ENCODE measurements at regions not wholly inside any gene's neighbourhood (a gene's known extent, or its start where the extent isn't known, plus 50 kb on each side); places are given as distances from the start of the nearest gene placed in this dataset.

- TF ChIP-seq CTCF (IDR thresholded peaks at IDR 0.05) (no peak), FOXJ3 (CRISPR knock-in tag; IDR thresholded peaks at IDR 0.05; ENCODE audit: borderline replicate concordance) (no peak), SP1 (CRISPR knock-in tag; conservative IDR thresholded peaks at IDR 0.05) (no peak), FOXK1 (CRISPR knock-in tag; IDR thresholded peaks at IDR 0.05) (no peak), IRF2 (CRISPR knock-in tag; IDR thresholded peaks at IDR 0.05; ENCODE audit: borderline replicate concordance, low read depth) (no peak), NFYB (CRISPR knock-in tag; conservative IDR thresholded peaks at IDR 0.05; ENCODE audit: low read depth) (no peak), ZNF232 (CRISPR knock-in tag; IDR thresholded peaks at IDR 0.05) (no peak), CREM (CRISPR knock-in tag; IDR thresholded peaks at IDR 0.05) (no peak), ETV6 (CRISPR knock-in tag; IDR thresholded peaks at IDR 0.05) (no peak)
- TF ChIP-seq, protein P1, sequence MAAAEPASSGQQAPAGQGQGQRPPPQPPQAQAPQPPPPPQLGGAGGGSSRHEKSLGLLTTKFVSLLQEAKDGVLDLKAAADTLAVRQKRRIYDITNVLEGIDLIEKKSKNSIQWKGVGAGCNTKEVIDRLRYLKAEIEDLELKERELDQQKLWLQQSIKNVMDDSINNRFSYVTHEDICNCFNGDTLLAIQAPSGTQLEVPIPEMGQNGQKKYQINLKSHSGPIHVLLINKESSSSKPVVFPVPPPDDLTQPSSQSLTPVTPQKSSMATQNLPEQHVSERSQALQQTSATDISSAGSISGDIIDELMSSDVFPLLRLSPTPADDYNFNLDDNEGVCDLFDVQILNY (CRISPR knock-in tag; IDR thresholded peaks at IDR 0.05): no peak
- TF ChIP-seq, protein P2, sequence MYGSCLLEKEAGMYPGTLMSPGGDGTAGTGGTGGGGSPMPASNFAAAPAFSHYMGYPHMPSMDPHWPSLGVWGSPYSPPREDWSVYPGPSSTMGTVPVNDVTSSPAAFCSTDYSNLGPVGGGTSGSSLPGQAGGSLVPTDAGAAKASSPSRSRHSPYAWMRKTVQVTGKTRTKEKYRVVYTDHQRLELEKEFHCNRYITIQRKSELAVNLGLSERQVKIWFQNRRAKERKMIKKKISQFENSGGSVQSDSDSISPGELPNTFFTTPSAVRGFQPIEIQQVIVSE (CRISPR knock-in tag; IDR thresholded peaks at IDR 0.05; ENCODE audit: borderline replicate concordance): no peak
- TF ChIP-seq, protein P3, sequence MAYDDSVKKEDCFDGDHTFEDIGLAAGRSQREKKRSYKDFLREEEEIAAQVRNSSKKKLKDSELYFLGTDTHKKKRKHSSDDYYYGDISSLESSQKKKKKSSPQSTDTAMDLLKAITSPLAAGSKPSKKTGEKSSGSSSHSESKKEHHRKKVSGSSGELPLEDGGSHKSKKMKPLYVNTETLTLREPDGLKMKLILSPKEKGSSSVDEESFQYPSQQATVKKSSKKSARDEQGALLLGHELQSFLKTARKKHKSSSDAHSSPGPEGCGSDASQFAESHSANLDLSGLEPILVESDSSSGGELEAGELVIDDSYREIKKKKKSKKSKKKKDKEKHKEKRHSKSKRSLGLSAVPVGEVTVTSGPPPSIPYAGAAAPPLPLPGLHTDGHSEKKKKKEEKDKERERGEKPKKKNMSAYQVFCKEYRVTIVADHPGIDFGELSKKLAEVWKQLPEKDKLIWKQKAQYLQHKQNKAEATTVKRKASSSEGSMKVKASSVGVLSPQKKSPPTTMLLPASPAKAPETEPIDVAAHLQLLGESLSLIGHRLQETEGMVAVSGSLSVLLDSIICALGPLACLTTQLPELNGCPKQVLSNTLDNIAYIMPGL (CRISPR knock-in tag; IDR thresholded peaks at IDR 0.05): no peak
Measured at GRCh38 chr10:107623292-107623691, 458.8 kb upstream of the SORCS1 start.

All from WTC11 (cell line).